Endothelial cell of umbilical vein (primary cell): ENCODE measurements at regions not wholly inside any gene's neighbourhood (a gene's known extent, or its start where the extent isn't known, plus 50 kb on each side); places are given as distances from the start of the nearest gene placed in this dataset.

Experiments used
- BruUV-seq: library from RNA; stranded (reverse); fragments of 400-500 nt; replicated peaks from 2 replicates; lab custom pipeline; 2021; lab: Mats Ljungman, UMichigan
- CTCF ChIA-PET: fragments of 300-600, 350-600 bp; sonication (Branson Sonifier 250); formaldehyde crosslinking; loops from one replicate; lab custom pipeline; 2021; ENCODE audit warnings: antibody characterized with exemption, inconsistent platforms; lab: Charles Lee
- POLR2A ChIA-PET: fragments of 300-600, 350-600 bp; sonication (Branson Sonifier 250); formaldehyde crosslinking; loops from one replicate; lab custom pipeline; 2021; ENCODE audit warnings: antibody characterized with exemption, inconsistent platforms; lab: Charles Lee
- DNase-seq: peaks from one replicate; pipeline ENCODE4 v3.0.0-alpha.2; 2011; ENCODE audit warnings: low read depth, low spot score
- FAIRE-seq: peaks from 2 replicates; lab custom pipeline; 2011; peaks lifted over from hg19 to GRCh38; lab: Jason Lieb, UNC
- H2AFZ ChIP-seq: 2 replicates; pipeline ENCODE4 v1.6.0; 2012; ENCODE audit warnings: low read depth, low read length, control low read depth, inconsistent platforms
- H3K27ac ChIP-seq: 2 replicates; pipeline ENCODE4 v1.5.1; 2011; ENCODE audit warnings: low read depth, mild to moderate bottlenecking, control low read depth, low read length, moderate library complexity; ENCODE audit not compliant: insufficient read depth
- H3K27me3 ChIP-seq, 2 experiments: 2 replicates each; pipeline versions ENCODE4 v1.6.0 to v1.6.1; 2011; ENCODE audit warnings: low read length in 2 of 2, mixed read lengths in 1 of 2; ENCODE audit not compliant: control insufficient read depth in 2 of 2, insufficient read depth in 2 of 2
- H3K36me3 ChIP-seq, 2 experiments: 2 replicates in 1 of 2; 3 replicates in 1 of 2; pipeline ENCODE4 v1.5.1; 2011; ENCODE audit warnings: low read length in 2 of 2, mild to moderate bottlenecking in 1 of 2, moderate library complexity in 1 of 2; ENCODE audit not compliant: control insufficient read depth in 2 of 2, insufficient read depth in 2 of 2; ENCODE audit errors: extremely low read depth in 1 of 2
- H3K4me1 ChIP-seq: 3 replicates; pipeline ENCODE4 v1.5.1; 2011; ENCODE audit warnings: mild to moderate bottlenecking, low read length; ENCODE audit not compliant: control insufficient read depth, insufficient read depth; ENCODE audit errors: extremely low read depth
- H3K4me2 ChIP-seq: 2 replicates; pipeline ENCODE4 v1.6.1; 2011; ENCODE audit warnings: low read length, control low read depth, mixed read lengths; ENCODE audit not compliant: insufficient read depth
- H3K4me3 ChIP-seq, 3 experiments: fragments of 200-600 bp in 1 of 3; sonication (generic), shearing (Covaris generic) in 1 of 3; replicated peaks in 1 of 3; 2 replicates each; pipeline ENCODE4 v1.5.1; 2011 to 2016; ENCODE audit warnings: control low read depth in 3 of 3, low read length in 3 of 3, mild to moderate bottlenecking in 2 of 3, inconsistent platforms in 1 of 3, low read depth in 1 of 3, moderate library complexity in 1 of 3; ENCODE audit not compliant: insufficient read depth in 1 of 3
- H3K79me2 ChIP-seq: 2 replicates; pipeline ENCODE4 v1.6.0; 2012; ENCODE audit warnings: low read length, inconsistent platforms; ENCODE audit not compliant: control insufficient read depth, insufficient read depth
- H3K9ac ChIP-seq: replicated peaks from 2 replicates; pipeline ENCODE3; 2011; ENCODE audit warnings: low read length, control low read depth; ENCODE audit not compliant: insufficient read depth; ENCODE audit errors: extremely low read depth
- H3K9me1 ChIP-seq: replicated peaks from 3 replicates; pipeline ENCODE4 v1.6.0; 2011; ENCODE audit warnings: mild to moderate bottlenecking, low read length; ENCODE audit not compliant: control insufficient read depth, insufficient read depth; ENCODE audit errors: extremely low read depth
- H3K9me3 ChIP-seq: replicated peaks from 2 replicates; pipeline ENCODE4 v1.5.1; 2012; ENCODE audit warnings: low read length, inconsistent platforms; ENCODE audit not compliant: control insufficient read depth, insufficient read depth
- H4K20me1 ChIP-seq: replicated peaks from 2 replicates; pipeline ENCODE3; 2011; ENCODE audit warnings: mild to moderate bottlenecking, low read length; ENCODE audit not compliant: control insufficient read depth, insufficient read depth; ENCODE audit errors: extremely low read depth
- CTCF ChIP-seq, 2 donors: IDR thresholded peaks; 1 replicate in 1 of 2; 2 replicates in 1 of 2; pipeline ENCODE4 v1.5.1; 2011; ENCODE audit warnings: low read length in 2 of 2, mild to moderate bottlenecking in 2 of 2, moderate library complexity in 2 of 2, control low read depth in 1 of 2, inconsistent platforms in 1 of 2, low read depth in 1 of 2; ENCODE audit not compliant: insufficient read depth in 1 of 2; ENCODE audit errors: extremely low read depth in 1 of 2
- EZH2 ChIP-seq: IDR thresholded peaks from 2 replicates; pipeline ENCODE4 v1.6.1; 2012; ENCODE audit warnings: borderline replicate concordance, low read depth, mild to moderate bottlenecking, moderate library complexity, low read length, inconsistent platforms; ENCODE audit not compliant: severe bottlenecking
- FOS ChIP-seq: IDR thresholded peaks from 2 replicates; pipeline ENCODE4 v1.6.1; 2011; ENCODE audit warnings: mild to moderate bottlenecking, low read length, moderate library complexity, borderline replicate concordance; ENCODE audit not compliant: insufficient read depth
- GATA2 ChIP-seq: IDR thresholded peaks from 2 replicates; pipeline ENCODE4 v1.7.0; 2011; ENCODE audit warnings: low read depth, mild to moderate bottlenecking, moderate library complexity, mixed read lengths, low read length; ENCODE audit not compliant: insufficient read length, insufficient read depth
- JUN ChIP-seq: IDR thresholded peaks from 2 replicates; pipeline ENCODE4 v1.6.1; 2011; ENCODE audit warnings: borderline replicate concordance, low read depth; ENCODE audit not compliant: insufficient read length, insufficient read depth
- MAX ChIP-seq: IDR thresholded peaks from 2 replicates; pipeline ENCODE4 v1.6.1; 2011; ENCODE audit not compliant: insufficient read depth, insufficient read length
- MYC ChIP-seq: IDR thresholded peaks from one replicate; pipeline ENCODE4 v1.6.1; 2011; ENCODE audit warnings: mild to moderate bottlenecking, low read depth, low read length
- POLR2A ChIP-seq: IDR thresholded peaks from 2 replicates; pipeline ENCODE4 v1.6.1; 2012; ENCODE audit warnings: low read depth, mild to moderate bottlenecking, control low read depth, low read length
- POLR2AphosphoS5 ChIP-seq: IDR thresholded peaks from 2 replicates; pipeline ENCODE4 v1.6.1; 2012; ENCODE audit warnings: low read depth, mild to moderate bottlenecking, control low read depth, low read length, moderate library complexity; ENCODE audit not compliant: insufficient read depth
- dilution Hi-C: fragments of 300-500 bp; cut with MboI; formaldehyde crosslinking; loops from one replicate; pipeline ENCODE4 v1.15.0; 2019; ENCODE audit warnings: low sequenced_read_pairs; ENCODE audit not compliant: extremely low pct_ligation_motif_present
- intact Hi-C: fragments of 100-400 bp; cut with micrococcal nuclease; formaldehyde crosslinking; loops from one replicate; pipeline ENCODE4 v1.10.0; 2022

- TF ChIP-seq MYC = no peak
- no peak for TF ChIP-seq EZH2
- TF ChIP-seq FOS = no peak
- no peak for TF ChIP-seq POLR2A
- TF ChIP-seq GATA2 = no peak
- TF ChIP-seq POLR2AphosphoS5 = no peak
- TF ChIP-seq MAX = no peak
- TF ChIP-seq JUN = no peak
- TF ChIP-seq CTCF (IDR thresholded peaks at IDR 0.05; ENCODE audit: extremely low read depth in 1 of 2, insufficient read depth in 1 of 2, low read depth in 1 of 2, low read length in 2 of 2) = no peak
- BruUV-seq = no TSS peak
- H3K4me3 ChIP-seq = no peak overlapping the region
- DNase-seq = no peak
- no peak for FAIRE-seq
- no peaks in the 10 kb centered on the region for H3K79me2 ChIP-seq
- POLR2A ChIA-PET = no interaction called here
- H3K36me3 ChIP-seq = no peaks in the 10 kb centered on the region
- peaks cover 6% of the 10 kb centered on the region for H3K9me3 ChIP-seq
- no peaks in the 10 kb centered on the region for H3K9me1 ChIP-seq
- no peak overlapping the region for H3K4me2 ChIP-seq
- CTCF ChIA-PET = no interaction called here
- H3K27ac ChIP-seq = no peak overlapping the region
- no peak overlapping the region for H2AFZ ChIP-seq
- H4K20me1 ChIP-seq = no peaks in the 10 kb centered on the region
- intact Hi-C loops = no loop called here
- dilution Hi-C loops = no loop called here
- H3K27me3 ChIP-seq = no peaks in the 10 kb centered on the region
- no peak overlapping the region for H3K9ac ChIP-seq
- no peaks in the 10 kb centered on the region for H3K4me1 ChIP-seq
These were observed 437.4 kb upstream of the MYT1L start for GRCh38 chr2:2768476-2768875.
